ENCODE measurements at regions not wholly inside any gene's neighbourhood (a gene's known extent, or its start where the extent isn't known, plus 50 kb on each side); places are given as distances from the start of the nearest gene placed in this dataset.

DNA sequence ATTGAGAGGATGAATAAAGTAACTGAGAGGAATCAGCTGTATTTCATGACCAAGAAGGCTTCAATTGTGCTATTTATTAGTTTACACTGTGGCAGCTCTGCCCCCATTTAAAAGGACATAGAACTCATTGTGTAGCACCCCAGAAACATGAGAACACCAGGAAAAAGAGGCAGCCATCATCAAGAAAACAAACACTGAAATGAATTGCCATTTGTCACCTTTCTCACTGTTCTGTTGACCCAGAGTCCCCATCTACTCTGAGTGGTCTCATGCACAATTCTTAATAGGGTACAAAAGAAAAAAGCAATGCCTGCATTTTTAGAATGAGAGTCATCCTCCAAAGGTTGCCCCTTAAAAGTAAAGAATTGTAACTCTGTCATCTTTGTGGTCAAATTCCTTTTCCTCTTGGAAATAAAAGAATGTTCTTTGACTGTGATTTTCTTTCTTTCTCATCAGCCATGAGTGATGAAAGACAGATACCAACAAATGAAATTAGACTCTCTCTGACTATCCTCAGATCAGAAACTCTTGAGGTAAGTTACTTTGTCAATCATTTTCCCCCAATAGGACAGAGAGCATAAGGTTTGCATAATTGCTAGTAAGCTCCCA is 1941.9 kb upstream of the PIK3C3 start:
- TF ChIP-seq, protein P1, sequence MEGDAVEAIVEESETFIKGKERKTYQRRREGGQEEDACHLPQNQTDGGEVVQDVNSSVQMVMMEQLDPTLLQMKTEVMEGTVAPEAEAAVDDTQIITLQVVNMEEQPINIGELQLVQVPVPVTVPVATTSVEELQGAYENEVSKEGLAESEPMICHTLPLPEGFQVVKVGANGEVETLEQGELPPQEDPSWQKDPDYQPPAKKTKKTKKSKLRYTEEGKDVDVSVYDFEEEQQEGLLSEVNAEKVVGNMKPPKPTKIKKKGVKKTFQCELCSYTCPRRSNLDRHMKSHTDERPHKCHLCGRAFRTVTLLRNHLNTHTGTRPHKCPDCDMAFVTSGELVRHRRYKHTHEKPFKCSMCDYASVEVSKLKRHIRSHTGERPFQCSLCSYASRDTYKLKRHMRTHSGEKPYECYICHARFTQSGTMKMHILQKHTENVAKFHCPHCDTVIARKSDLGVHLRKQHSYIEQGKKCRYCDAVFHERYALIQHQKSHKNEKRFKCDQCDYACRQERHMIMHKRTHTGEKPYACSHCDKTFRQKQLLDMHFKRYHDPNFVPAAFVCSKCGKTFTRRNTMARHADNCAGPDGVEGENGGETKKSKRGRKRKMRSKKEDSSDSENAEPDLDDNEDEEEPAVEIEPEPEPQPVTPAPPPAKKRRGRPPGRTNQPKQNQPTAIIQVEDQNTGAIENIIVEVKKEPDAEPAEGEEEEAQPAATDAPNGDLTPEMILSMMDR (conservative IDR thresholded peaks at IDR 0.05; ENCODE audit: low read depth) = no peak
- DNase-seq (ENCODE audit: low spot score) = no peak
- ChIA-PET CTCF (no interaction called here), POLR2A (ENCODE audit: low non-redundant PET) (no interaction called here)
- H3K27ac ChIP-seq = no peak overlapping the region

DNA sequence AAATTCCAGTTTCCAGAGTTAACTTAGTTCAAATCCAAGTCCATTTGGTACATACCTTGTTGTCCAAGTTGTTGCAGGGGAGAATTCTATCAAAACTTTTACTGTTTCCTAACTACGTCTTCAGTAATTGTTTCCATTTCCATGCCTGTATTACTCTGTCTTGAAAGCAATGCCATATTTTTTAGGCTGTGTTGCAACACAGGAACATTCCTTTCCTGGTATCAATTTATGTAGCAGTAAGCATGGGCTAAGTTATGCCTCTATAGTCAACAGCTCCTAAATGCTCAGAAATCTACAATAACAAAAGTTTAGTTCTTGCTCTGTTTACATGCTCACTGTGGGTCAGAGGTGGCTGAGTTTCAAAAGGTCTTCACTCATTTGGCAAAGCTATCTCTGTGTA is 1943.8 kb upstream of the PIK3C3 start:
- CTCF ChIA-PET = no interaction called here
- TF ChIP-seq, protein P1 (conservative IDR thresholded peaks at IDR 0.05; ENCODE audit: low read depth) = no peak
- no peak overlapping the region for H3K27ac ChIP-seq
- POLR2A ChIA-PET (ENCODE audit: low non-redundant PET) = no interaction called here
- no peak for DNase-seq (ENCODE audit: low spot score)

DNA sequence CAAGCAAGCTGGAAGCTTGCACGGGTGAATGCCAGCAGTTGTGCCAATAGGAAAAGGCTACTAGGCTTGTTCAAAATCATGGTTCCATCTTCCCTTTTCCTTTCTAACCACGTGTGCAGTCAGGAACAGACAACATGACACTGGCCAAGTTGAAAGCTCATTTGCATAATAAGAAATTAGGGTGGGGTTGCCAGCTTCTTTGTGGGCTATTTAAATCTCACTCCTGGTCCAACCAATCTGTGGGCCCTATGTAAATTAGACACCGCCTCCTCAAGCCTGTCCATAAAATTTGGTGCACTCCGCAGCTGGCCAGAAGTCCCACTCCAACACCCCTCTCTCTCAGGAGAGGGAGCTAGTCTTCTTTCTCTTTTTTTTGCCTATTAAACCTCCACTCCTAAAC is 1948.4 kb upstream of the PIK3C3 start:
- ChIA-PET POLR2A (ENCODE audit: low non-redundant PET) (no interaction called here), CTCF (no interaction called here)
- TF ChIP-seq, protein P1 (conservative IDR thresholded peaks at IDR 0.05; ENCODE audit: low read depth) = no peak
- DNase-seq (ENCODE audit: low spot score) = no peak
- no peak overlapping the region for H3K27ac ChIP-seq

DNA sequence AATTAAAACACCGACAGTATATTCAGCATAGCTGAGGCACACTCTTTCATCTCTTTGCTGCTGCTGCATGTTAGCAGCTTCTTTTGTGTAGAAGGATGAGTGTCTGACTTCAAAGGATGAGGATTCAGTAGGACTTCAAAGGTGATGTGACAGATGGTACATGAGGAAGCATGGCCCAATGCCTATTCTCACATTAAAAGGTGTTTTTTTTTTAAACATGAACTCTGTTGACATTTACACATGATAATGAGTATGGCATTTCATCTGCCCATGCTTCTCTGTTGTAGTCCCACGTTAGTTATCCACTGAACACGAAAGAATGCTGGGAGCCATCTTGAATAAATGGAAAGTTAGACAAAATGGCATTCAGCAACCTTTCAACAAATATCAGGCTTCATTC is 1950.8 kb upstream of the PIK3C3 start:
- H3K27ac ChIP-seq = no peak overlapping the region
- POLR2A ChIA-PET (ENCODE audit: low non-redundant PET) = no interaction called here
- CTCF ChIA-PET = interaction anchor here (0.7 kb wide), 1 partner anchor 10 kb away, joined by 8 read pairs; no protein-coding TSS in a partner anchor
- TF ChIP-seq, protein P1 (conservative IDR thresholded peaks at IDR 0.05; ENCODE audit: low read depth) = no peak
- DNase-seq (ENCODE audit: low spot score) = no peak

DNA sequence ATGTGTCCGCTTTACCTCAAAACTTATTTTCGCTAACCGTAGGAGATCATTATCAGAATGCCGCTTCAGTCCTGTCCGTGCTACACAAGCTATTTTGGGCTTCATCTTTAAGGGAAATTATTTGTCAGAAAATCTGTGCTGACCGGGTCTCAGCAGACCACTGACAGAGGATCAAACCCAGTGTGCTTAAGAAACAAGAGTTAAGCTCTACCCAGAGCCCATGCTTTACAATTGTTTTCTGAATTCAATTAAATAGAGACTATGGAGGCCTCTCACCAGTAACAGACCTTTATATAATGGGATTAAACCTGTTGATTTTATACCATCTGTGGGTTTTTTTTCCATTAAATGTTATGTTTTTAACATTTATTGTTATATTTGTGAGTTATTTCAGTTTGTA is 1956.7 kb upstream of the PIK3C3 start:
- ChIA-PET POLR2A (ENCODE audit: low non-redundant PET) (no interaction called here), CTCF (no interaction called here)
- DNase-seq (ENCODE audit: low spot score) = no peak
- TF ChIP-seq, protein P1 (conservative IDR thresholded peaks at IDR 0.05; ENCODE audit: low read depth) = no peak
- H3K27ac ChIP-seq = no peak overlapping the region

DNA sequence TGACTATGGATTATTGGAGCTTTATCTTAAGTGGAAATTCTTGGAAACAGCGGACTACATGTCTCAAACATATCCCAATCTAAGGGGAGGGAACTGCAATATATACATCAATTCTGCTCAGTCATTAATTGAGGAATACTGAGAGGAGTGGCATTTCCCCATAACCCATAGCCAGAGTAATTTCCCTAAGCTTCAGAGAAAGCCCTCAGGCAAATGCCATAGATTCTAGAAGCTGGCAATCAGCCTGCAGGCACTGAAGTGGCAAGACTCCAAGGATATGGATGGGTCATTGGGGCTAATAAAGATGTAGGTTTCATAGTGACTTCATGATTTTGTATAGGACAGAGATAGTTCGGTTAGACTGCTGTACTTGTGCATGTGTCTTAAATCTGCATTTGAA is 1960.5 kb upstream of the PIK3C3 start:
- POLR2A ChIA-PET (ENCODE audit: low non-redundant PET) = no interaction called here
- TF ChIP-seq, protein P1 (conservative IDR thresholded peaks at IDR 0.05; ENCODE audit: low read depth) = no peak
- CTCF ChIA-PET = no interaction called here
- H3K27ac ChIP-seq = no peak overlapping the region
- peak; percentile 2 for DNase-seq (ENCODE audit: low spot score)

Data from RWPE1 (cell line).